ENCODE measurements at regions not wholly inside any gene's neighbourhood (a gene's known extent, or its start where the extent isn't known, plus 50 kb on each side); places are given as distances from the start of the nearest gene placed in this dataset.
"Not testable (repeated sequence)": the region's sequence is repeated elsewhere in the genome, so short reads cannot be mapped to it uniquely, and the experiment has no call there.

DNA sequence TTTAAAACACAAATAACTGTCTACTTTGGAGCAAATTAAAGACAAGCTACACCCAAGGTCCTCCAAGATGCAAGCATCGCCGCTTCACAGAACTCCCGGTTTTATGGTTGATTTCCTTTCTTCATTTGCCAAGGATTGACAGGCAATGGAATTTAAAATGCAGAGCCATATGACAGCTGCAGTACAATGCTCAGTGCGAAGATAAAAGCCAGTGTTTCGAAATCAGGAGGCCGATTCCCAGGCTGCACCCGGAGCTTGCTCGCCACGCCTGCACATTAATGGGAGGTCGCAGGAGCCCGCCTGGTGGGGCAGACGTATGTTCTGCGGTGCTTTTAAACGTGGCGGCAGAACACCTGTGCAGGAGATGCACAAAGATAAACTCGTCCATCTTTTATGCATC is 727.6 kb upstream of the SOX11 start:
- no peak for ATAC-seq
- no peaks in the 10 kb centered on the region for H3K27me3 Mint-ChIP-seq
- H3K27ac Mint-ChIP-seq = no peak overlapping the region
- H3K4me3 Mint-ChIP-seq = no peak overlapping the region
- no peaks in the 10 kb centered on the region for H3K36me3 Mint-ChIP-seq
- no peaks in the 10 kb centered on the region for H3K4me1 Mint-ChIP-seq
- peaks cover 7% of the 10 kb centered on the region for H3K9me3 Mint-ChIP-seq

DNA sequence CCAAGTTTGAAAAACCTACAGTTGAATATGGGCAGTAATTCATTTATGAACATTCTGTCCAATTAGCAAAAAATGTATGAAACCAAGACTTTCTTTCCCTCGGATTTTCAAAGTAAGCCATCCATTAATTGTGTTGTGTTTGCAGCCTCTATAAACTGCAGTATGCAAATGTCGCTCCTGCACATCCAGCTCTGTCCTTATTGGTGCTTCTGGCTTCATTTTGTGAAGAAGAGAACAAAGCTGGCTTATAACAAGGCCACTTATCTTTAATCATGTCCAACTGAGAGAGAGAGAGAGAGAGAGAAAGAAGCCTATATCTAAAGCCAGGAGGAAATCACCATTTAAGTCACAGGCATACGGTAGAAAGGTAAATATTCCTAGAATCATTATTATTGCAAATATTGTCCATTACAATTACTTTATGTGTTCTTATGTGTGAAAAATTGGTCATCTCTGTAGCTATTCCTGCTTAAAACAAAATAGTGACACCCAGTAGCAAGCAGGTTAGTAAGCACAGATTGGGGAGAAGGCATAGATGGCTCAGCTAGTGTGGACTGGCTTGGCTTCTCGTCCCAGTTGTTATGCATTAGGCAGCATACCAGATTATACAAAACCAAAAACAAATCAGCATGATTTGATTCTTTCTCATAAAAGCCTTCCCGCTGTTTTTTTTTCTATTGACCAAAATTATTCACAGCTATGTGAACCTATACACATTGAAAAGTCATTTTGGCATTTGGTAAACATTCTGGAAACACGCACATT is 726.4 kb upstream of the SOX11 start:
- H3K4me1 Mint-ChIP-seq = no peaks in the 10 kb centered on the region
- peaks cover 11% of the 10 kb centered on the region for H3K9me3 Mint-ChIP-seq
- no peak overlapping the region for H3K4me3 Mint-ChIP-seq
- H3K27ac Mint-ChIP-seq = no peak overlapping the region
- H3K36me3 Mint-ChIP-seq = no peaks in the 10 kb centered on the region
- no peaks in the 10 kb centered on the region for H3K27me3 Mint-ChIP-seq
- ATAC-seq = no peak

DNA sequence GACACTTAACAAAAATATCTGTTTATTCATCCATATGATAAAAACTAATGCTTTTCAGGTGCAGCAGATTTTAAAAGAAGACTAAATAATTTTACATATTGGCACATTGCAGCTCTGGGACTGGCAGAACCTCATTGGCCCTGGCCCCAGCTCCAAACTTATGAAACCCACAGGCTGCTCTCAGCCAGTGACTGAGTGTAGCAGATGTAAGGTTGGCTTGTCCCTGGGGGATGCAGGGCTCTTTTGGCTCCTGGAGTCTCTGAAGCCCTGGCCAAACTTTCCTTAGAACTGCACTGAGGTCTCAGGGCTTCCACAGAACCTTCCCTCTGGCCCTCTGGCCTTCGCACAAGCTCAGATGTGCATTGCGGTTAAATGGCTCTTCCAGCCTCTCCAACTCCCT is 725.0 kb upstream of the SOX11 start:
- H3K36me3 Mint-ChIP-seq = no peaks in the 10 kb centered on the region
- ATAC-seq = no peak
- H3K4me1 Mint-ChIP-seq = no peaks in the 10 kb centered on the region
- no peak overlapping the region for H3K4me3 Mint-ChIP-seq
- H3K27me3 Mint-ChIP-seq = no peaks in the 10 kb centered on the region
- no peak overlapping the region for H3K27ac Mint-ChIP-seq
- H3K9me3 Mint-ChIP-seq = peaks cover 11% of the 10 kb centered on the region

DNA sequence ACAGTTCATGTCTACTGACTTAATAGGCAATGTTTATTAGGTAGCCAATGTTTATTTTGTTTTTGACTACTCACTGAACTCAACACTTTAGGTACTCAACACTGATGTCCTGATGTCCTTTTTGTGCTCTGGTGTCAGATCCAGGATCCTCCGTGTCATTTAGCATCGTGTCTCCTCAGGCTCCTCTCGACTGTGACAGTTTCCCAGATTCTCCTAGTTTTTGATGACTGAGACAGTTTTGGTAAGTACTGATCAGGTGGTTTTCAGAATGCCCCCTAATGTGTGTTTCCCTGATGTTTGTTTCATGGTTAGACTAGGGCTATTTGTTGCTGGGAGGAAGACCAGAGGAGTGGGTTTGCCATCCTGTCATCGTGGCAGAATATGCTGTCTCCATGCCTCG is 719.7 kb upstream of the SOX11 start:
- peaks cover 7% of the 10 kb centered on the region for H3K9me3 Mint-ChIP-seq
- ATAC-seq = no peak
- H3K27me3 Mint-ChIP-seq = no peaks in the 10 kb centered on the region
- no peak overlapping the region for H3K4me3 Mint-ChIP-seq
- no peak overlapping the region for H3K27ac Mint-ChIP-seq
- H3K36me3 Mint-ChIP-seq = no peaks in the 10 kb centered on the region
- no peaks in the 10 kb centered on the region for H3K4me1 Mint-ChIP-seq

- Mint-ChIP-seq H3K4me3 (no peak overlapping the region), H3K36me3 (no peaks in the 10 kb centered on the region), H3K27ac (no peak overlapping the region), H3K4me1 (no peaks in the 10 kb centered on the region), H3K27me3 (no peaks in the 10 kb centered on the region), H3K9me3 (peaks cover 7% of the 10 kb centered on the region)
- no peak for ATAC-seq
Measured at GRCh38 chr2:4973354-4973753, 718.8 kb upstream of the SOX11 start.

- Mint-ChIP-seq H3K36me3 (no peaks in the 10 kb centered on the region), H3K27ac (no peak overlapping the region), H3K27me3 (no peaks in the 10 kb centered on the region), H3K9me3 (peaks cover 7% of the 10 kb centered on the region), H3K4me3 (no peak overlapping the region), H3K4me1 (no peaks in the 10 kb centered on the region)
- ATAC-seq = peak; percentile 70
Measured at GRCh38 chr2:4973973-4974372, 718.2 kb upstream of the SOX11 start.

DNA sequence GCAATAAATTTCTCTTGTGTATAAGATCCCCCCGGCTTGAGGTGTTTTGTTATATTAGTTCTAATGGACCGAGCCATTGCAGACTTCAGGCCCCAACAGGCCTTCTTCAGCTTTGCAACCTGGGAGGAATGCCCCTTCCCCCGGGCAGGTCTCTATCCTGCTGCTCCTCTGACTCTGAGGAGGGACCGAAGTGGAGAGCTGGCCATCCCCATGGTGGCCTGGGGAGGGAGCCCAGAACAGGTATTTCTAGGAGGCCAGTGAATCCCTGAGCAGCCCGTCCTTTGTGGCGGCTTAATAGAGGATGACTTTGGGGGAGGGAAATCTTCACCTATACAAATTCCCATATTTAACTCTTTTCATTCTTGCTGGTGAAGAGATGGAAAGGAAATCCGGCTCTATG is 715.8 kb upstream of the SOX11 start:
- H3K9me3 Mint-ChIP-seq = peaks cover 4% of the 10 kb centered on the region
- no peaks in the 10 kb centered on the region for H3K4me1 Mint-ChIP-seq
- ATAC-seq = no peak
- no peak overlapping the region for H3K27ac Mint-ChIP-seq
- no peaks in the 10 kb centered on the region for H3K36me3 Mint-ChIP-seq
- no peak overlapping the region for H3K4me3 Mint-ChIP-seq
- no peaks in the 10 kb centered on the region for H3K27me3 Mint-ChIP-seq

DNA sequence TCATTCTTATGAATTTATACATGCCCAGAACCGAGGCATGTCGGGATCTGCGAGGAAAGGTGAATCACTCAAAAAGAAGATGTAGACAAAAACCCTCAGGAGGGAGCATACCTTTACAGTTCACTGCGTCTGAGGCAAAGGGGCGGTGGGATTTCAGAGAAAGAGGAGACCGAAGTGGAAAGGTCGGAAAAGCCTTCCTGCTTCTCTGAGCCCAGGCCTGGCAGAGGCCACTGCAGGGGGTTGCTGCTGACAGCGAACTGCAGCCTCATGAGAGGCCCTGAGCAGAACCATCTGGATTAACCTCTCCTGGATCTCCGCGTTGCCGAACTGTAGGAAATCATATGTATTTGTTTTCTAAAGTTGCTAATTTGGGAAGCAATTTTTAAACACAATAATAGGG is 713.1 kb upstream of the SOX11 start:
- peaks cover 4% of the 10 kb centered on the region for H3K9me3 Mint-ChIP-seq
- no peak overlapping the region for H3K27ac Mint-ChIP-seq
- no peak overlapping the region for H3K4me3 Mint-ChIP-seq
- H3K4me1 Mint-ChIP-seq = no peaks in the 10 kb centered on the region
- ATAC-seq = no peak
- H3K36me3 Mint-ChIP-seq = no peaks in the 10 kb centered on the region
- no peaks in the 10 kb centered on the region for H3K27me3 Mint-ChIP-seq

DNA sequence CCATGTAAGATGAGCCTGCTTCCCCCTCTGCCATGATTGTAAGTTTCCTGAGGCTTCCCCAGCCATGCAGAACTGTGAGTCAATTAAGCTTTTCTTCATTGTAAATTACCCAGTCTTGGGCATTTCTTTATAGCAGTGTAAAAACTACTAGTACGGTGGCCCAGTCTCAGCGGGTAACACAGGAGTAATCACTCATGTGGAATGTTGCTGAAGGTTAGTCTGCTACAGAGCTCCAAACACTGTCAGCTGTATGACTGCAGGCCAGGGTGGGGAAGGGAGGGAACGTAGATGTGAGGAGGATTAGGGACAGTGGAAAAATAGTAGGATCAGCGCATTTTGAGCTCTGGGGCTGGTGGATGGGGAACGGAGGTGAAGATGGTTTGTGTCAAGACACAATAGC is 711.2 kb upstream of the SOX11 start:
- Mint-ChIP-seq H3K27ac (no peak overlapping the region), H3K27me3 (no peaks in the 10 kb centered on the region), H3K9me3 (peaks cover 7% of the 10 kb centered on the region), H3K4me1 (no peaks in the 10 kb centered on the region), H3K36me3 (no peaks in the 10 kb centered on the region), H3K4me3 (no peak overlapping the region)
- no peak for ATAC-seq

DNA sequence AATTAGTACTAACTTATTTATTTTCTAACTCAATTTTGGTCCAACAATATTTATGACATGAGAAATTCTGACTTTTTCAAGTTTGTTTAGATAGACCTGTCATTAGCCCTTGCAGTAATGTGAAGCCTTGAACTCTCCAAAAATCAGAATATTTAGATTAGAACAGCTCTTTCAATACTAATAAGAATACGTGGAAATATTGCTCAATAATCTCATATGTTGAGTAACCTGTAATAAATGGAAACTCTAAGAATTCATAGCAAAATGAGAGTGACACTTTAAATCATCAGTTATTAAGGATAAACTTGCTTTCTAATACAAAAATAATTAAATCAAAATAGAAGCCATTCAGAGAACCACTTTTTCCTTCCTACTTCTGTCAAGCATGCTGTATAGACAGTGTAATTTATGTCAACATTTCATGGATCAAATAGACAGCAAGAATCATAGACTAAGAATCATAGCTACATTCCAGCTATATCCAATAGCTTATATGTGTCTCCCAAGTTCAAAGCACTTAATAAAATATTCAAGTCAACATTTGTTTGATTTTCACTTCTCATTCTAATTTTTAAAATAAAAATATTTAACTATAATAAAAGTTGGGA is 710.3 kb upstream of the SOX11 start:
- Mint-ChIP-seq H3K27me3 (no peaks in the 10 kb centered on the region), H3K9me3 (peaks cover 7% of the 10 kb centered on the region), H3K4me3 (no peak overlapping the region), H3K36me3 (no peaks in the 10 kb centered on the region), H3K27ac (no peak overlapping the region), H3K4me1 (no peaks in the 10 kb centered on the region)
- no peak for ATAC-seq

- not testable (repeated sequence) for H3K4me3 Mint-ChIP-seq, H3K9me3 Mint-ChIP-seq, H3K4me1 Mint-ChIP-seq, H3K27ac Mint-ChIP-seq, ATAC-seq, H3K27me3 Mint-ChIP-seq, H3K36me3 Mint-ChIP-seq
Measured at GRCh38 chr2:4988444-4988843, 703.7 kb upstream of the SOX11 start.

DNA sequence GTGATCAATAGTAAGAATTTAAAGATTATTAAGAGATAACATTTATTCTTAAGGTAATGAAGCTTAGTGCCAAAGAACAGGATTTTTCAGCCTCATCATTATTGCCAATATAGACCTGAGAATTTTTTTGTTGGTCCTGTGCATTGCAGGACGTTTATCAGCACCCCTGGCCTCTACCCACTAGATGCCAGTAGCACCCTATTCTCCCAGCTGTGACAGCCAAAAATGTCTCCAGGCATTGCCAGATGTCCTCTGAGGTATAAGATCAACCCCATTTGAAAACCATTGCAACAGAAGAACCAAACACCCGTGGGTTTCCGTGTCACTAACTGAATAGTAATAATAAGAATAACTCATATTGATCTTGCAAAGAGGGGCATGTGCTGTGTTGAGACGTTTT is 700.0 kb upstream of the SOX11 start:
- Mint-ChIP-seq H3K4me3 (no peak overlapping the region), H3K4me1 (no peaks in the 10 kb centered on the region), H3K27ac (no peak overlapping the region), H3K36me3 (no peaks in the 10 kb centered on the region), H3K27me3 (no peaks in the 10 kb centered on the region), H3K9me3 (no peaks in the 10 kb centered on the region)
- no peak for ATAC-seq

DNA sequence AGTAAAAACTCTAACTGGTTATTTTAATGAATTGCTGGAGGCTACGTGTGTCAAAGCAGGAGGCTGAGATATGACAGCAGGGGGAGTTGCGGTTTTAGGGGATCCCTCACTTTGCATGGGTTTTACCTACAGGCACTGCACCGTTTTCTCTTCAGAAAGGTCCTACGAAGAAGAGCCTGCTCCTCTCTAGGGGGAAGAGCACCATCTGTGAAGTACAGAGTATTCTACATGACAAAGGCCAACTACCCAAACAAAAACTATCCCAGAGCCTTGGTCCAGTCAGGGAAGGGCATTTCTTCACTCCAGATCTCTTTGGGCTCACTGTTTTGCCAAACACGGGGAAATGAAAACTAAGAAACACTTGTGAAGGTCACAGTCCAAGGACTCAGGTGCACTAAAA is 696.7 kb upstream of the SOX11 start:
- no peaks in the 10 kb centered on the region for H3K27me3 Mint-ChIP-seq

GRCh38 chr2:5007596-5007995 is 684.6 kb upstream of the SOX11 start:
- peaks cover 15% of the 10 kb centered on the region for H3K9me3 Mint-ChIP-seq
- no peaks in the 10 kb centered on the region for H3K27me3 Mint-ChIP-seq
- H3K4me1 Mint-ChIP-seq = no peaks in the 10 kb centered on the region
- no peak for ATAC-seq
- no peak overlapping the region for H3K4me3 Mint-ChIP-seq
- no peaks in the 10 kb centered on the region for H3K36me3 Mint-ChIP-seq
- H3K27ac Mint-ChIP-seq = no peak overlapping the region

More for the DNA sequence above, 696.7 kb upstream of the SOX11 start:
- ATAC-seq = no peak
- Mint-ChIP-seq H3K4me1 (no peaks in the 10 kb centered on the region), H3K9me3 (no peaks in the 10 kb centered on the region), H3K27ac (no peak overlapping the region), H3K36me3 (no peaks in the 10 kb centered on the region), H3K4me3 (no peak overlapping the region)

DNA sequence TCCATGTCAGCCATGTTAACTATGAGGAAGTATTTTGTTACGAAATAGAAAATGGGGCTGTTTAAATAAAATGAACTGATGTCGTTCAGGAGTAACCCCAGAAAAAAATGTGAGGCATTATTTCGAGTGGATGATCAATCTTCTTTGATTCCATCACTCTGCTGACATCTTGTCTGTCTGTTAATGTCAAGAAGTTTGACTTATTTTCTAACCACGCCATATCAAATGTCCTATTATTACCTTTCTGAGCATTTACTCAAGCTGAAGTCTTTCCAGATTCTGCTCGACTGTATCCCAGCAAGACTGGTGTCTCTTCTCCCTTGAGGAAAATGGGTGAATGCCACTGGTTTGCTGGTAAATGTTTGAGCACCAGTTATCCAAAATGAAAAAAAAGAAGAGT is 672.9 kb upstream of the SOX11 start:
- peaks cover 16% of the 10 kb centered on the region for H3K9me3 Mint-ChIP-seq
- no peak for ATAC-seq
- H3K4me3 Mint-ChIP-seq = no peak overlapping the region
- H3K27me3 Mint-ChIP-seq = no peaks in the 10 kb centered on the region
- no peaks in the 10 kb centered on the region for H3K4me1 Mint-ChIP-seq
- H3K36me3 Mint-ChIP-seq = no peaks in the 10 kb centered on the region
- H3K27ac Mint-ChIP-seq = no peak overlapping the region

DNA sequence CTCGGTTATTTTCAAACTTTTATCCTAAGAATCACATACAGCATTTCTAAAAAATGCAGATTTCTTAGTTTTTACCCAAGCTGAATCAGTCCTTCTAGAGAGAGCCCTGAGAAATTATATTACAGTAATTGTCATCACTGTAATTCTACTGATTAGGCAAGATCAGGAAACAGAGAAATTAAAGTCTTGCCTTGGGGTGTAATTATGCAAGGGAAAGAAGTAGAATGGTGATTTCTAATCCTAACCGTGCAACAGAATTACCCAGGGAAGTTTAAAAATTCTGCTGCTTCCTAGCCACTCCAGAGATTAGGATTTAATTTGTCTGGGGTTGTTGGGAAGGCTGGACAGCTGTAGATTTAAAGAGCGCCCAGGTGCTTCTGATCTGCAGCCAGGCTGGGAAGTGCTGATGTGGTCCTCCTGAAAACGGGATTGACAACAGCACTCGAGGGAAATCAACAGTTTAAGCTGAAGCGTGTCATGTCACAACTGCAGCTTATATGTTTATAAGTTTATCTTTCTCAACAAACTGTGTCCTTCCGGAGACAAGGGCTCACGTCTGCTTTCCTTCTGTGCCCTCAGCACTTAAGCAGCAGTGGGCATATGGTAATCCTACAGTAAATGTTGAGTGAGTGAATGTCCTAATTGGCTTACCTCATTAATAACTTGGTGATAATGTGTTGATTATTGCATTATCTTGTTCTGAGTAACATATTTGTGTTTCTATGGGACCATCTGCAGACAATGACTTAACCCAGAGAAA is 671.9 kb upstream of the SOX11 start:
- peaks cover 16% of the 10 kb centered on the region for H3K9me3 Mint-ChIP-seq
- H3K4me1 Mint-ChIP-seq = no peaks in the 10 kb centered on the region
- H3K36me3 Mint-ChIP-seq = no peaks in the 10 kb centered on the region
- ATAC-seq = no peak
- H3K27ac Mint-ChIP-seq = no peak overlapping the region
- H3K27me3 Mint-ChIP-seq = no peaks in the 10 kb centered on the region
- H3K4me3 Mint-ChIP-seq = no peak overlapping the region
